GM18508 (cell line): ENCODE measurements at regions not wholly inside any gene's neighbourhood (a gene's known extent, or its start where the extent isn't known, plus 50 kb on each side); places are given as distances from the start of the nearest gene placed in this dataset.

Source experiments
- ATAC-seq: cut with Tn5 transposase; IDR thresholded peaks from one replicate; pipeline ENCODE4 v1.9.1; 2021; ENCODE audit warnings: moderate number of reproducible peaks; ENCODE audit not compliant: insufficient read depth, unreplicated experiment

- ATAC-seq = no peak
Observed at GRCh38 chr16:85315866-85316265, 203.6 kb upstream of the CIBAR2 start.

GRCh38 chr16:85316321-85316919, 204.1 kb upstream of the CIBAR2 start:
- no peak for ATAC-seq

GRCh38 chr16:85316944-85317343, 204.7 kb upstream of the CIBAR2 start:
- ATAC-seq = no peak

GRCh38 chr16:85317704-85318103, 205.4 kb upstream of the CIBAR2 start:
- ATAC-seq = no peak

GRCh38 chr16:85319208-85319983, 207.1 kb upstream of the CIBAR2 start:
- no peak for ATAC-seq

GRCh38 chr16:85319984-85320440, 207.7 kb upstream of the CIBAR2 start:
- ATAC-seq = no peak

GRCh38 chr16:85320677-85321385, 208.6 kb upstream of the CIBAR2 start:
- no peak for ATAC-seq

GRCh38 chr16:85321509-85322271, 209.4 kb upstream of the CIBAR2 start:
- ATAC-seq = no peak

GRCh38 chr16:85323230-85323960, 211.1 kb upstream of the CIBAR2 start:
- no peak for ATAC-seq

GRCh38 chr16:85323961-85324253, 211.6 kb upstream of the CIBAR2 start:
- ATAC-seq = no peak

GRCh38 chr16:85324488-85324887, 212.2 kb upstream of the CIBAR2 start:
- ATAC-seq = no peak

- no peak for ATAC-seq
Observed at GRCh38 chr16:85326113-85326793, 214.0 kb upstream of the CIBAR2 start.

GRCh38 chr16:85326794-85327181, 214.5 kb upstream of the CIBAR2 start:
- ATAC-seq = no peak

- ATAC-seq = no peak
Observed at GRCh38 chr16:85327731-85328675, 215.7 kb upstream of the CIBAR2 start.

- ATAC-seq = no peak
Observed at GRCh38 chr16:85328676-85329058, 216.4 kb upstream of the CIBAR2 start.

GRCh38 chr16:85329059-85329812, 217.0 kb upstream of the CIBAR2 start:
- ATAC-seq = no peak

GRCh38 chr16:85330006-85330693, 217.9 kb upstream of the CIBAR2 start:
- no peak for ATAC-seq
